ENCODE measurements at regions not wholly inside any gene's neighbourhood (a gene's known extent, or its start where the extent isn't known, plus 50 kb on each side); places are given as distances from the start of the nearest gene placed in this dataset.

GRCh38 chr15:94927003-94927402 is 695.6 kb downstream of the MCTP2 start:
- TF ChIP-seq CTCF (conservative IDR thresholded peaks at IDR 0.05; ENCODE audit: low read depth, low read length) (no peak), EZH2 (IDR thresholded peaks at IDR 0.05; ENCODE audit: borderline replicate concordance, low read depth, low read length, poor library complexity, severe bottlenecking) (no peak)
